ENCODE measurements at regions not wholly inside any gene's neighbourhood (a gene's known extent, or its start where the extent isn't known, plus 50 kb on each side); places are given as distances from the start of the nearest gene placed in this dataset.

DNA sequence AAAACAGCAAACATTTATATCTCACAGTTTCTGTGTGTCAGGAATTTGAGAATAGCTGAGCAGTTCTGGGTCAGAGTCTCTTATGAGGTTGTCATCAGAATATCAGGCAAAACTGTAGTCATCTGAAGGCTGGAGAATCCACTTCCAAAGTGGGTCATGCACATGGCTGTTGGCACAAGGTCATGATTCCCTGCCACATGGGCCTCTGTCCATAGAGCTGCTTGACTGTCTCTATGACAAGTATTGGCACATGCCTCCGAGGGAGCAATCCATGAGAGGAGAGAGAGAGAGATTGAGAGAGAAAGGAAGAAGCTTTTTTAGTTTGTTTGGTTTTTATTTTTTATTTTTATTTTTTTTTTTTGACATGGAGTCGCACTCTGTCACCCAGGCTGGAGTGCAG is 101.8 kb upstream of the DDX18 start:
- Histone ChIP-seq H3K4me3 (ENCODE audit: low read length in 2 of 2) (no peak overlapping the region), H3K79me1 (ENCODE audit: low read depth, low read length) (no peaks in the 10 kb centered on the region), H3K4ac (ENCODE audit: low read length) (no peak overlapping the region), H3K9me3 (replicated peaks in 1 of 2; ENCODE audit: control insufficient read depth in 2 of 2, insufficient read depth in 1 of 2, low read depth in 1 of 2, low read length in 2 of 2) (no peaks in the 10 kb centered on the region), H3K27ac (replicated peaks; ENCODE audit: low read length) (no peak overlapping the region), H3K4me2 (ENCODE audit: insufficient read depth, low read length, poor library complexity, severe bottlenecking) (no peak overlapping the region), H3K9ac (ENCODE audit: low read depth, low read length, poor library complexity) (no peak overlapping the region), H2AFZ (ENCODE audit: low read length) (no peak overlapping the region), H3K23ac (ENCODE audit: low read depth, low read length, poor library complexity) (no peak overlapping the region), H3K14ac (ENCODE audit: low read length) (no peak overlapping the region), H2BK5ac (ENCODE audit: low read length) (no peak overlapping the region), H4K91ac (ENCODE audit: low read depth, low read length, poor library complexity) (no peak overlapping the region), H4K8ac (ENCODE audit: low read depth, low read length) (no peak overlapping the region), H3K4me1 (ENCODE audit: control insufficient read depth in 2 of 2, insufficient read depth in 1 of 2, low read depth in 1 of 2, low read length in 2 of 2) (peaks cover 0 to 1% of the 10 kb centered on the region in 2 donors), H3K18ac (ENCODE audit: low read length) (no peak overlapping the region), H2BK120ac (ENCODE audit: low read depth, low read length) (no peak overlapping the region), H3K27me3 (ENCODE audit: control insufficient read depth in 3 of 3, insufficient read depth in 3 of 3, low read depth in 1 of 3, low read length in 3 of 3) (no peaks in the 10 kb centered on the region), H2BK15ac (ENCODE audit: low read length) (no peak overlapping the region), H3K36me3 (replicated peaks in 1 of 2; ENCODE audit: control insufficient read depth in 2 of 2, insufficient read depth in 2 of 2, low read length in 2 of 2) (no peaks in the 10 kb centered on the region), H2BK12ac (ENCODE audit: low read length) (no peak overlapping the region), H2AK5ac (ENCODE audit: low read depth, low read length) (no peak overlapping the region)
- DNase-seq (ENCODE audit: low spot score): no peak
- no CpG with 5 or more reads among the region's 2 CpGs for WGBS, 2 donors (ENCODE audit: extremely low coverage in 2 of 2, insufficient read length in 2 of 2, insufficient replicate concordance in 1 of 2)

DNA sequence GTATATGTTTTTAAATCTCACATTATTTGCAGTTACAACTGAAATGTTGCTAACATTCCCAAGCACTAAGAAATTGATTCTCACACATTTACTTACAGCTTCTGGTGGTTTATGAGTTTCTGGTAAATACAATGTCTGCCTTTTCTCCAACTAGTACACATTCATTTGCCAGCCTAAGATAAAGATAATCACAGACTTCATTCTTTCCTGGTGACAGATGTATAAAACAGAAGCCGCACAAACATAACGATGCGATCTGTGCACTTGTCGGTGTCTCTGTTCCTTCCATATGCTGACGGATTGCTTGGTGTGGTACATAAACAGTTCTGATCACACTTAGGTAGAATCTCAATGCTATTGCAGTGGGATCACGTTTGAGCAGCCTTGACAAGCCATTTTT is 100.4 kb upstream of the DDX18 start:
- Histone ChIP-seq H2BK120ac (ENCODE audit: low read depth, low read length) (no peak overlapping the region), H3K14ac (ENCODE audit: low read length) (no peak overlapping the region), H3K23ac (ENCODE audit: low read depth, low read length, poor library complexity) (no peak overlapping the region), H3K9me3 (replicated peaks in 1 of 2; ENCODE audit: control insufficient read depth in 2 of 2, insufficient read depth in 1 of 2, low read depth in 1 of 2, low read length in 2 of 2) (no peaks in the 10 kb centered on the region), H2AFZ (ENCODE audit: low read length) (no peak overlapping the region), H4K91ac (ENCODE audit: low read depth, low read length, poor library complexity) (no peak overlapping the region), H2BK12ac (ENCODE audit: low read length) (no peak overlapping the region), H3K18ac (ENCODE audit: low read length) (no peak overlapping the region), H3K79me1 (ENCODE audit: low read depth, low read length) (no peaks in the 10 kb centered on the region), H3K4me1 (ENCODE audit: control insufficient read depth in 2 of 2, insufficient read depth in 1 of 2, low read depth in 1 of 2, low read length in 2 of 2) (peaks cover 0 to 1% of the 10 kb centered on the region in 2 donors), H2AK5ac (ENCODE audit: low read depth, low read length) (no peak overlapping the region), H3K4ac (ENCODE audit: low read length) (no peak overlapping the region), H3K27ac (replicated peaks; ENCODE audit: low read length) (no peak overlapping the region), H3K4me2 (ENCODE audit: insufficient read depth, low read length, poor library complexity, severe bottlenecking) (no peak overlapping the region), H3K9ac (ENCODE audit: low read depth, low read length, poor library complexity) (no peak overlapping the region), H3K4me3 (ENCODE audit: low read length in 2 of 2) (no peak overlapping the region), H4K8ac (ENCODE audit: low read depth, low read length) (no peak overlapping the region), H3K36me3 (replicated peaks in 1 of 2; ENCODE audit: control insufficient read depth in 2 of 2, insufficient read depth in 2 of 2, low read length in 2 of 2) (no peaks in the 10 kb centered on the region), H2BK15ac (ENCODE audit: low read length) (no peak overlapping the region), H2BK5ac (ENCODE audit: low read length) (no peak overlapping the region), H3K27me3 (ENCODE audit: control insufficient read depth in 3 of 3, insufficient read depth in 3 of 3, low read depth in 1 of 3, low read length in 3 of 3) (no peaks in the 10 kb centered on the region)
- no CpG with 5 or more reads among the region's 6 CpGs for WGBS, 2 donors (ENCODE audit: extremely low coverage in 2 of 2, insufficient read length in 2 of 2, insufficient replicate concordance in 1 of 2)
- no peak for DNase-seq (ENCODE audit: low spot score)

DNA sequence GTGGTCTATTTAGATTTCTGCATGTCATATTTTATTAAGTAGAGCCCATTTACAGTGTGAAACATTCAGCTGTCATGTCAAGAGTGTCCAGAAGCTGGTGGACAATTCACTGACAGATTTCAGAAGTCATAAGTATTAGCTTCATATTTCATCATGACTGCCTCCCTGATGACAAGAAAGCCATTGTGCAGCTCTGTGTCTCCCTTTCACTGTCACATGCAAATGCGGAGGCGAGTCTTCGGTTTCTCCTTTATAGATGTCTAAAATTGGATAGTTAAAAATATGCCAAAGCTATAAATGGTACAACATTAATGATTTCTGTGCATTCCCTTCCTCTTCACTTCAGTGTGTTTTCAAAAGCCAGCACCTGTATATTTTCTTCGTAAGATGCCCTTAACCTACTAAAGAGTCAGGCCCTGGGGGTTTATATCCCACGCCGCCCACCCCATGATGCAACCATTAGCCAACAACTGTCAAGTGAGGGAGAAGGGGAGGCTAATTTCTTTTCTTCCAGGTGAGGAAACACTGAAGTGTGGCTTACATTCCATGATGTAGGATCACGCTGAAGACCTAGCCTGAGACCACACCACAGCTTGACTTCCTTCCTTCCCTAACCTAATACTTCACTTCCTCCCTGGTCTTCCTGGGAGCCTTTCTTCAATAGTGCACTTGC is 99.6 kb upstream of the DDX18 start:
- no peak overlapping the region for H3K18ac ChIP-seq (ENCODE audit: low read length)

DNA sequence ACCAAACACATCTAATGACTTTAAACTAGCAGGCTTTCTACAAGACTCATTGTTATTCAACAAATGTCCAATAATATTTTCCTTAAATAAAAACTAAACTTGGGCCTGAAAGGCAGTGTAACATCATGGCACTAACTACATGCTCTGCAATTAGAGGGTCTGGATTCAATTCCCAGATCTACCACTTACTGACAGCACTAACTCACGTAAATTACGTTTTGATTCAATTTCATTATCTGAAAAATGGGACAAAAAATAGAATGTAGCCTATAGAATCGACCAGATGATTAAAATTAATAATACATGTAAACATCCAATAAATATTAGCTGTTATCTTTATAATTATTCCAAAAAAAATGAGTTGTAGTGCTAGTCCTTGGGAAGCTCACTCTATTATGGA is 98.0 kb upstream of the DDX18 start:
- H3K4me2 ChIP-seq (ENCODE audit: insufficient read depth, low read length, poor library complexity, severe bottlenecking): no peak overlapping the region
- no peak overlapping the region for H3K27ac ChIP-seq (replicated peaks; ENCODE audit: low read length)
- DNase-seq (ENCODE audit: low spot score): no peak
- no peak overlapping the region for H3K4ac ChIP-seq (ENCODE audit: low read length)
- no CpG with 5 or more reads among the region's 3 CpGs for WGBS, 2 donors (ENCODE audit: extremely low coverage in 2 of 2, insufficient read length in 2 of 2, insufficient replicate concordance in 1 of 2)
- peaks cover 1% of the 10 kb centered on the region in 2 donors for H3K4me1 ChIP-seq (ENCODE audit: control insufficient read depth in 2 of 2, insufficient read depth in 1 of 2, low read depth in 1 of 2, low read length in 2 of 2)
- H2AFZ ChIP-seq (ENCODE audit: low read length): no peak overlapping the region
- H3K18ac ChIP-seq (ENCODE audit: low read length): no peak overlapping the region
- no peak overlapping the region for H3K4me3 ChIP-seq (ENCODE audit: low read length in 2 of 2)
- H3K14ac ChIP-seq (ENCODE audit: low read length): no peak overlapping the region
- no peak overlapping the region for H4K91ac ChIP-seq (ENCODE audit: low read depth, low read length, poor library complexity)
- no peak overlapping the region for H2BK5ac ChIP-seq (ENCODE audit: low read length)
- H3K23ac ChIP-seq (ENCODE audit: low read depth, low read length, poor library complexity): no peak overlapping the region
- H2BK15ac ChIP-seq (ENCODE audit: low read length): no peak overlapping the region
- H4K8ac ChIP-seq (ENCODE audit: low read depth, low read length): no peak overlapping the region
- H3K27me3 ChIP-seq (ENCODE audit: control insufficient read depth in 3 of 3, insufficient read depth in 3 of 3, low read depth in 1 of 3, low read length in 3 of 3): no peaks in the 10 kb centered on the region
- no peaks in the 10 kb centered on the region for H3K79me1 ChIP-seq (ENCODE audit: low read depth, low read length)
- no peak overlapping the region for H2AK5ac ChIP-seq (ENCODE audit: low read depth, low read length)
- no peaks in the 10 kb centered on the region for H3K36me3 ChIP-seq (replicated peaks in 1 of 2; ENCODE audit: control insufficient read depth in 2 of 2, insufficient read depth in 2 of 2, low read length in 2 of 2)
- H3K9ac ChIP-seq (ENCODE audit: low read depth, low read length, poor library complexity): no peak overlapping the region
- H2BK120ac ChIP-seq (ENCODE audit: low read depth, low read length): no peak overlapping the region
- no peaks in the 10 kb centered on the region for H3K9me3 ChIP-seq (replicated peaks in 1 of 2; ENCODE audit: control insufficient read depth in 2 of 2, insufficient read depth in 1 of 2, low read depth in 1 of 2, low read length in 2 of 2)
- no peak overlapping the region for H2BK12ac ChIP-seq (ENCODE audit: low read length)

More for the DNA sequence above, 99.6 kb upstream of the DDX18 start:
- no peak overlapping the region for H2BK12ac ChIP-seq (ENCODE audit: low read length)
- no peak for DNase-seq (ENCODE audit: low spot score)
- peaks cover 0 to 1% of the 10 kb centered on the region in 2 donors for H3K4me1 ChIP-seq (ENCODE audit: control insufficient read depth in 2 of 2, insufficient read depth in 1 of 2, low read depth in 1 of 2, low read length in 2 of 2)
- no peak overlapping the region for H4K8ac ChIP-seq (ENCODE audit: low read depth, low read length)
- H3K9me3 ChIP-seq (replicated peaks in 1 of 2; ENCODE audit: control insufficient read depth in 2 of 2, insufficient read depth in 1 of 2, low read depth in 1 of 2, low read length in 2 of 2): no peaks in the 10 kb centered on the region
- H3K27me3 ChIP-seq (ENCODE audit: control insufficient read depth in 3 of 3, insufficient read depth in 3 of 3, low read depth in 1 of 3, low read length in 3 of 3): no peaks in the 10 kb centered on the region
- H2AK5ac ChIP-seq (ENCODE audit: low read depth, low read length): no peak overlapping the region
- H3K27ac ChIP-seq (replicated peaks; ENCODE audit: low read length): no peak overlapping the region
- H3K4ac ChIP-seq (ENCODE audit: low read length): no peak overlapping the region
- H3K4me2 ChIP-seq (ENCODE audit: insufficient read depth, low read length, poor library complexity, severe bottlenecking): no peak overlapping the region
- H3K79me1 ChIP-seq (ENCODE audit: low read depth, low read length): no peaks in the 10 kb centered on the region
- no CpG with 5 or more reads among the region's 7 CpGs for WGBS, 2 donors (ENCODE audit: extremely low coverage in 2 of 2, insufficient read length in 2 of 2, insufficient replicate concordance in 1 of 2)
- no peaks in the 10 kb centered on the region for H3K36me3 ChIP-seq (replicated peaks in 1 of 2; ENCODE audit: control insufficient read depth in 2 of 2, insufficient read depth in 2 of 2, low read length in 2 of 2)
- no peak overlapping the region for H2BK120ac ChIP-seq (ENCODE audit: low read depth, low read length)
- no peak overlapping the region for H2BK5ac ChIP-seq (ENCODE audit: low read length)
- no peak overlapping the region for H2AFZ ChIP-seq (ENCODE audit: low read length)
- H2BK15ac ChIP-seq (ENCODE audit: low read length): no peak overlapping the region
- no peak overlapping the region for H3K9ac ChIP-seq (ENCODE audit: low read depth, low read length, poor library complexity)
- no peak overlapping the region for H3K14ac ChIP-seq (ENCODE audit: low read length)
- H4K91ac ChIP-seq (ENCODE audit: low read depth, low read length, poor library complexity): no peak overlapping the region
- H3K4me3 ChIP-seq (ENCODE audit: low read length in 2 of 2): no peak overlapping the region
- H3K23ac ChIP-seq (ENCODE audit: low read depth, low read length, poor library complexity): no peak overlapping the region

Measured in neuronal stem cell (in vitro differentiated cells).